ENCODE measurements at regions not wholly inside any gene's neighbourhood (a gene's known extent, or its start where the extent isn't known, plus 50 kb on each side); places are given as distances from the start of the nearest gene placed in this dataset.

DNA sequence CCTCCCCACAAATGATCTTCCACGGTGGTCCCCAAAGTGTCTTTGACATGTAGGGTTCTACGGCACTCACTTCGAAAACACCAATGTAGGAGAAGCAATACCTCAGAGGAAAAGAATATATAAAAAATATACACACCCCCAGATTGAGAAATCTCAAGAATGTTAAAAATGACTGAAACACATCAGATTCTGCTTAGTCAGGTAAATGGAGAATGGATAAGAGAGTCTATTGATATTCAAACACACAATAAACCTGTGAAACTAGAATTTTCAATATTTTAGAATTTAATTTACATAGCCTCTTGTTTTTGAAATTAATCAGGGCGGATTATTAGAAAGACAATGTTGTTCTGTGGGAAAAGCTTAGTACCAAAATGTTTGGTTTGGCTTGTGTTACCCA, 712.4 kb downstream of the GATA3 start:
- DNase-seq (ENCODE audit: low read depth in 2 of 2) = no peak

DNA sequence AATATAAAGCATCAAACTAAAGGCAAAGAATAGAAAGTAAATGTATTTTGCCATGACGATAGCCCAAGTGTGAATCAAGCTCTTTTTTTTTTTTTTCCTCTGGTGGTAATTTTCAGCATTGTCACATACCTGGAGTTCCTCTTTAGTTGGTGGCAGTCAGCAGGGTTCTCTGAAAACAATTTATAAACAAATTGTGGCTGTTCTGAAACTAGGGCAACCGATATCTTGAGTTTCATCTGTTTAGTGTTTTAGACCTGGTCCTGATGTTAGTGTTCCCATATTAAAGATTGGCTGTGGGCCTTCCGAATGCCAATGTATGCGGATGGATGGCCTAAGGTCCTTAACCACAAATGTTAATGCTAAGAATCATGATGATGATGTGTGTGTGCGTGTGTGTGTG, 713.1 kb downstream of the GATA3 start:
- DNase-seq (ENCODE audit: low read depth in 2 of 2) = no peak

DNA sequence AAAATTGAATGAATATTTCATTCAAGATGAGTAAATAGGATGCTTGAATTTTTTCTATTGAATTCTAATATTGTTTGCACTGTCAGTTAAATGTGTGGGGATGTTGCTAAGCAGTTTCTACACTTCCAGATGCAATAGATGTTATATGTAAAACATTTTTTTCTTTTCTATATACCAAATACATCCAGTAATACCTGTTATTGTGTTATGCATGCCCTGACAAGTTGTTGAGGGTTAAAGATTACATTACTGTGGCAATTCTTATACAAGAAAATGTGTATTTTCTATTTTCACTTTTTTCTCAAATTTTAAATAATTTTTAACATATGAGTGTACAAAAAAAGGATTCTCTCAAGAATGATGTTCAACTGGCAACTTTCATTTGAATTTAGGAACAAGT, 713.9 kb downstream of the GATA3 start:
- no peak for DNase-seq (ENCODE audit: low read depth in 2 of 2)

DNA sequence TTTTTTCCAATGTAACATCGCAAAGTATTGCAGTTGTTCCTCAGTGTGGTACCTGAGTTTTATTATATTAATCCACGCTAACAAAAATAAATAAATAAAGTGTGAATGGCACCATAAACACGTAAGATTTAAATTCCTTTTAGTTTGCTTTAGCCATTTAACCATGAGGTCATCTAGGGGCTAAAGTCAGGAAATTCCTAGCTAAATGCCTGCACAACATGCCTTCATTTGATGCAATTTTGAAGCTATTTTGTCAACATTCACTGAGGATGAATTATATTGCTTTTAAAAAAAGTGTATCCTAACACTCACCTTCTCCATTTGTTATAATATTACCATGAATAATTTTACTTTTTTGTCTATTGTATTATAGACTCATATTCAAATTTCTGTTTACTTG, 714.4 kb downstream of the GATA3 start:
- no peak for DNase-seq (ENCODE audit: low read depth in 2 of 2)

DNA sequence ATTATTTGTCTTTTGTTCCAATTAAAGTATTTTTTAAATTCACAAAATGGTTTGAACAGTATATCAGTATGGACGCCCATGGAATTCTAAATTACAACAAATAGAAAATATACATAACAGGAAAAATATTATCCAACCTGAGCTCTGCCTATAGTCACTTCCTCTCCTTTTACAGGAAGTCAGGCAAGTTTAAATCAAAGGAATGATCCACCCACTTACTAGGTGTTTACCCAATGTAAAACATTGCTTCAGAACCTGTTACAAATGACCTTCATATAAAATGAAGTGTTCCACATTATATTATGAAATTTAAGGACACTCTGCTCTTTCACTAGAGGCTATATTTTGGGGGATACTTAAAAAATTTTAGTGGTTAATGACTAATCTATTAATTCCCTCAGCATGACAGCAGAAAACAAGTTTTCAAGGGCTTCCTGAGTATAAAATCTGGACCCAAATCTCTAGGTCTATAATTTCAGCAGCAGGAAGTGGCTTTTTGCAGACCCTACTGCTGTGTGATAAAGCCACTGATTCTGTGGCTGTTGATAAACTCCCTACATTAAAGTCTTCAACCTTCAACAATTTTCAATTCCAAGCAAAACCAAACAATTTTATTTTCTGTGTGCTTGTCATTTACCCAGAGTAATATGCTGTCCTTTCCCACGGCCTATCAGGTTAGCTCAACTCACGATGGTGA, 722.6 kb downstream of the GATA3 start:
- DNase-seq (ENCODE audit: low read depth in 2 of 2) = no peak

DNA sequence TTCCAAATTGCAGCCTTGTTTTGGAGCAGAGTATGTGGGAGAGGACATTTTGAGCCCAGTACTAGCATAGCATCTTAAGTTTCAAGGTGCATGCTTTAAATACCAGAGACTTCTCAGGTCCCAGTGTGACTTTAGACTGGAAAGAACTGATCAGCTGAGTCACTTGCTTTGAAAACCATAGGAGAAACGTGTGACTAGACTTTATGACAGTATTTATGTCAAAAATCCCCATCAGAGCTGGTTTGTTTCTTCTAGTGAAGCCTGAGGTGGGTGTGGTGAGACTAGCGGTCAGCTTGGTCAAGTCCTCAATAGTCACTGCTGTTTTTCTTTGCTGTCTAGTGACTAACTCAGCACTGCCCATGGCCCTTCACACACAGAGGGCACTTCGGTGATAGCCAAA, 724.2 kb downstream of the GATA3 start:
- no peak for DNase-seq (ENCODE audit: low read depth in 2 of 2)

DNA sequence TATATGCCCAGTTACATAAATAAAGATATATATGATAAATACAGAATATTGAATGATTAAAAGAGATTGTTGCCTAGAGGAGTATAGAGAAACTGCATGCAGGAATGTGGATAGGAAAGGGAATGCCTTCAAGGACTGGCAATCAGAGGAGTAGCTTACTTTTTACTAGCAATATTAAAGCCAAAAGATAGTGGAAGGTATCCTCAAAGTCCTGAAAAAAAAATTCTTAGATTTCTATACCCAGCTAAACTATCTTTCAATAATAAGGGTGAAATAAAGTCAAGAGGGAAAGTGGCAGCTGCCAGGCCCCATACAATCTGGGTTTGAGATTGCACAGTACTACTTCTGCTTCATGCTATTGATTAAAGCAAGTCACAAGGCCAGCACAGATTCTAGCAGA, 733.2 kb downstream of the GATA3 start:
- no peak for DNase-seq (ENCODE audit: low read depth in 2 of 2)

DNA sequence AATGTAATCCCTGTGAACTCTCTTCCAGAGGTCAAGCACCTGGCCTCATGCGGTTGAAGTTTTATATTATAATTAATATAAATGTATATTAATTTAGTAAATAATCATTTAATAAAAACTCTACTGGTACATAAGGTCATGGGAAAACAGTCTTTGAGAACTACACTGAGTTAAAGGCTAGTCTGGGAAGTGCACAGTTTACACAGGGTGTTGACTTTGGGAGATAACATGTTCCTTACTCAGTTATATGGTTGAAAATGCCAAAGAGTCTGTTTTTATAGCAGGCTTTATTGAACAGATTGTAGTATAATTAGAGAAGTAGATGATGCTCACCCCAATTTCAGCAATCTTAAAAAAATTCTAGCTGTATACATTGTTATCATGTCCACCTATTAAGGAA, 735.9 kb downstream of the GATA3 start:
- no peak for DNase-seq (ENCODE audit: low read depth in 2 of 2)

DNA sequence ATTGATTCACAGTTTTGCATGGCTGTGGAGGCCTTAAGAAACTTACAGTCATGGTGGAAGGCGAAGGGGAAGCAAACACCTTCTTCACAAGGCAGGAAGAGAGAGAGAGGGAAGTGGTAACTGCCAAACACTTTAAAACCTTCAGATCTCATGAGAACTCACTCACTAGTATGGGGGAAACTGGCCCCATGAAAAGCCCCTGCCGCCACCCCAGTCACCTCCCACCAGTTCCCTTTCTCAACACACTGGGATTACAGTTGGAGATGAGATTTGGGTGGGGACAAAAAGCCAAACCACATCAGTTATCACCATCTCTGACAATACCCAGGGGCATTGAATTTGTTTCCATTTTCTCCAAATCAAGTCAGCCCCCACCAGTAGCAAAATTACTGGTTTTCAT, 740.4 kb downstream of the GATA3 start:
- no peak for DNase-seq (ENCODE audit: low read depth in 2 of 2)

DNA sequence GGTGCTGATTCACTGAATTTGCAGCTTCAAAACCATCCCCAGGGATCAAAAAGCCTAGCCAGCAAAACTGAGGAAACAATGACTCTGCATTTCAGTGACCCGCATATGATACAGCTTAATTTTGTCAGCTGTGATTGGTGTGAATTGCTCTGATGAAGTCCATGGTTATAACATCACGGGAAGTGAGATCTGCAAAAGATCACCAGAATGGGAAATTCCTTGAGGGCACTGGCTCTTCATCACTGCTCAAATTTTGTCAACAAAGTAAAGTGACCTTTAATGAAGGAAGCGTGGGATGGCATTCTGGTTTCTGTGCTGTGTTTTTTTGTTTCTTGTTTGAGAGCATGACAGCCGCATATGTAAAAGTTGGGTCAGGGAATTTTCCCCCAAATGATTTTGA, 745.9 kb downstream of the GATA3 start:
- DNase-seq (ENCODE audit: low read depth in 2 of 2) = no peak

DNA sequence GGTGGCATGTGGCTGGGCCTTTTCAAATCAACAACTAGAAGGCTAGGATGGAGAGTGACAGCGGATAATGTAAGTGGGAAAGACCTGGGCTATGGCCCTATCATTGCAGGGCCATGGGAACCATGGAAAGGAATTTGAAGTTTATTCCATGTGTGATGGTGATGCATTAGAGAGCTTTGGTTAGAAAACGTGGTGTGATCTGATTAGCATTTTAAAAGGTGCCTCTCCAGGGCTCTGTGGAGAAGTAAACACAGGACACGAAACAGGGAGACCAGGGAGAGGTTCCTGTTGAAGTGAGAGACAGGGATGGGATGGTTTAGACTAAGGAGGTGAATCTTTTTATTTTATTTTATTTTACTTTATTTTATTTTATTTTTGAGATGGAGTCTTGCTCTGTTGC, 749.5 kb downstream of the GATA3 start:
- DNase-seq (ENCODE audit: low read depth in 2 of 2) = no peak

DNA sequence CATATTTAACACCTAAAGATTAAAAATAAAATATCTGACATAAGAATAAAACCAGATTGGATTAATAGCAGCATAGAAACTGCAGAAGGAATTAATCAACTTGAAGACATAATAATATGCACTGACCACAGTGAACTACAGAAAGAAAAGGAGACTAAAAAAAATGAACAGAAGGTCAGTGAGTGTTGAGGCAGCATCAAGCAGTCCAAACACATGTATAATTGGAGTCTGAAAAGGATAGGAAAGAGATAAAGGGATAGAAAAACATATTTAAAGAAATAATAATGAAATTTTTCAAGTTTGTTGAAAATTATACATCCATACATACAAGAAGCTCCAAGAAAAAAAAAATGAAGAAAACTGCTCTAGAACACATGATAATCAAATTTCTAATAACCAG, 756.2 kb downstream of the GATA3 start:
- DNase-seq (ENCODE audit: low read depth in 2 of 2) = no peak

DNA sequence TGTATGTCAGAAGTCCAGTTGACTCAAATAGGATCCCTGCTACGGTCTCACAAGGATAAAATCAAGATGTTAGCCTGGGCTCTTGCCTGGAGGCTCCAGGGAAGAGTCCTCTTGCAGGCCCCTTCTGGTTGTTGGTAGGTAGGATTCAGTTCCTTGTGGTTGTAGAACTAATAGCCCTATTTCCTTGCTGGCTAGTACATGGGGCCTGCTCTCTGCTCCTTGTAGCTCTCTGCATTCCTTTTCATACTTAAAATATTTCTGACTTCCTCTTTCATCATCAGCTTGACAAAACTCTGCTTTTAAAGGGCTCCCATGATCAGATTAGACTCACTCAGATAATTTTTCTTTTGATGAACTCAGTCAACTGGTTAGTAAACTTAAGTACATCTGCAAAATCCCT, 756.7 kb downstream of the GATA3 start:
- no peak for DNase-seq (ENCODE audit: low read depth in 2 of 2)

DNA sequence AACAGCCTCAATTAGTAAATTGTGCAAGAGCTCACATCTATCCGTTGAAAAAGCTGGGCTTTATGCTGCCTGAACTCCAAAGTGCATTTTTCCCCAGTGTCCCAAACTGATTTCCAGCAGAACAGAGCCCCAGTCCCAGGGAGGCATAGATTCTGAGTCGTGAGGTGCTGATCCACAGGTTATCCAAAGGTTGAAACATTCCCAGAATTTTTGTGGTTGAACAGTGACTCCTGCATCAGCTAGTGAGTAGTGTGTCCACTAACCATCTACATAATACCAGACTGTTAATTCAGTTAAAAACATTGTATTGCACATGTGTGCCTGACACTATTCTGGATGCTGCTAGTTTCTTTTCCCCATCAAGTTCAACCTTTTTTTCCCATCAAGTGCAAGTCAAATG, 761.5 kb downstream of the GATA3 start:
- DNase-seq (ENCODE audit: low read depth in 2 of 2) = no peak

DNA sequence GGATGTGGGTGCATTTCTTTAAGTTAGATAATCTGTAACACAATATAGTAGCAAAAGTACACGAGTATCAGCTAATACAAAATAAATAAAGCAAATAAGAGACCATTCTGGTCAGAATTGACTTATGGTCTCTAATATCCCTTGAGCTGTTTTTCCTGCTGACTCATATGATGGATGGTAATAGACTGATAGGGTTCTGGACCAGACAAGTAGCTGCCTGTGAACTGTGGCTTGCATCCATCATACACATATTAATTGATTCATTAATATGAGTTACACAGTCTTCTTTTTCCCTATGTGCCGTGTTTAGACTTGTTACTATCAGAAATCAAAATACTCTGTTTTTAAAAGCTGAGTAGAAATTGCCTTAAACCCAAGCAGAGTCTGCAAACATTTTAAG, 762.8 kb downstream of the GATA3 start:
- no peak for DNase-seq (ENCODE audit: low read depth in 2 of 2)

DNA sequence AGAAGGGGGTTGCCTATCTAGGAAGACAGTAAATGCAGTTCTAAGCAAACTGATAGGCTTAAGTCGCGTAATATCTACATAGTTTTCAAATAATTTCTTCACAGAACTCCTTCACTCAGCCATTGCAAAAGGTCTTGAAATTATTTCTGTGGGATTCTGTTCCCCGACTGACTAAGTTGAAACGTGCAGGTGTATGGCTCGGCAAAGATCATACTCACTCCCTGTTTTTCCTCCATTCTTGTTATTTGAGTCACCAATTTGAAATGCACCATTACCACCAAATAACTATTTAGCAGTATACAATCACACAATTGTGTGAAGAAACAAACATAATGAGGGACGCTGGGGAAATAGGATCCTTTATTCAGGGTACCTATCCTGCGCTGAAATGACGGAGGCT, 771.1 kb downstream of the GATA3 start:
- DNase-seq (ENCODE audit: low read depth in 2 of 2) = no peak

DNA sequence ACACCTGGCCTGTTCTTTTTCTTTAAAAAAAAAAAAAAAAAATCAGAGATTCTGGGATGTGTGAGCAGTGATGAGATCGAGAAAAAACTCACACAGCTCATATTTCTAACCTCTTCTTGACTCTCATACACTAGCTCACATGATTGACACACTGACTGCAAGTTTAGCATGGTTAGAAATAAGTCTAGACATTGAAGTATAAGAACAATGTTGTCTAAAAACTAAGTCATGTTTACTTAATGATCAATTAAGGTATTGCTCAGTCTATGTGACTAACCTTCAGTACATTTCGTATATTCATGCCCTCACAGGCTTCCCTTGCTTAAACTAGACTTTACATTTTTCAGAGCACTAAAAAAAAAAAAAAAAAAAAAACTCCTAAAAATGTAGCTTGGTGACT, 775.1 kb downstream of the GATA3 start:
- DNase-seq (ENCODE audit: low read depth in 2 of 2) = no peak

DNA sequence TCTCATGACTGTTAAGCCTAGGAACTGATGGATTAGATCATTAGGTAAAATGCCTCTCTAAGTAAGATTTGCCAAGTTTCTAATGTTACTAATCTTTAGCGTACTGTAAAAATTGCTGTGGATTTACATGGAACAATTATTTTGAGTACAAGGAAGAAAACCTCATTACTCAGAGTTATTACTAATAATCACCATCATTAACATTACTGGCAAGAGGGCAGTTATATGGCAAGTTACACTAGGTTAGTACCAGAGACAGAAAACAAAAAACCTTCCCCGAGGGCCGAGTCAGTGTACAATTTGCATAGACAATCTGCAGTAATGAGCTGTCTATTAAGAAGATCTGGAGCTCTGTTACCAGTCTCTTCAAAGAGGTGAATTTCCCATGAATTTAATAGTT, 775.6 kb downstream of the GATA3 start:
- no peak for DNase-seq (ENCODE audit: low read depth in 2 of 2)

DNA sequence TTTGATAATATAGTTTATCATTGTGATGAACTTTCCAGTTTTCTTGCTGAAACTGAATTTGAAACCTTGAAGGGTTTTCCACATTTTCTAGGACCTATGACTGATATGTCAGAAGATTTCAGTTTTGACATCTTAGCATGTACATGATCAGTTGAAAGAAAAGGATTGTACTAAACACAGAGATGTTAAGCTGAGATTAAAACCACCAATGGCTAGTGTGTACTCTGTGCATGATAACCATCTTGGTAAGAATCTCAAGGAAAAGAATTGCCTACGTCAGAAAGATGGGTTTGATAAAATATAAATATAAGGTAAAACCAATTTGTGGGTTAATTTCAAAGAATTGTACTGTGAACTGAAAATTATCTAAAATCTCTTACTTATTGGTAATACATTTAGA, 776.4 kb downstream of the GATA3 start:
- DNase-seq (ENCODE audit: low read depth in 2 of 2) = no peak

DNA sequence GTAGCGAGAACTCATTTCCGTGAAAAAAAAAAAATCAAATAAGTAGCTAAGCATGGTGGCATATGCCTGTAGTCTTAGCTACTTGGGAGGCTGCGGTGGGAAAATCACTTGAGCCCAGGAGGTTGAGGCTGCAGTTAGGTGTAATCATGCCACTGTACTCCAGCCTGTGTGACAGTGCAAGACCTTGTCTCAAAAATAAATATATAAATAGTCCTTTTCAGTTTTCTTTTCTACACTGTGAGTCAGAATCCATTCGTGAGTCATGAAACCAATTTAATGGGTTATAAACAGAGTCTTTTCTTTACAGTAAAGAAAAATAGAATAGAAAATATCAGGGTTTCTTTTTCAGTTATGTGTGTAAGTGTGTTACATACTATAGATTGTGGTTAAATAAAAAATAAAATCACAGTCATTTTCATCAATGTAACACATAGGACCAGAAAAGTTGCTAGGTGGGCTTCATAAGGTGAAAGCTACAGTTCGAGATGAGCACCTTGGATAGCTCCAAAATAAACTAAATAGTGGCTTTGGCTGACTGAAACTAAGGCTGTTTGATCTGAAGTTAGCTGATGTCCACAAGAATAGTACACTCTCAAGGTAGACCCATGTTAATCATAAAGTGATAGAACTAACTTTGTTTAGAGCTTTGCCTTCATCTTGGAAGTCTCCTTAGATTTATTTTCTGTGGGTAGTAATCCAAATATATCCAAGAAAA, 781.1 kb downstream of the GATA3 start:
- no peak for DNase-seq (ENCODE audit: low read depth in 2 of 2)

DNA sequence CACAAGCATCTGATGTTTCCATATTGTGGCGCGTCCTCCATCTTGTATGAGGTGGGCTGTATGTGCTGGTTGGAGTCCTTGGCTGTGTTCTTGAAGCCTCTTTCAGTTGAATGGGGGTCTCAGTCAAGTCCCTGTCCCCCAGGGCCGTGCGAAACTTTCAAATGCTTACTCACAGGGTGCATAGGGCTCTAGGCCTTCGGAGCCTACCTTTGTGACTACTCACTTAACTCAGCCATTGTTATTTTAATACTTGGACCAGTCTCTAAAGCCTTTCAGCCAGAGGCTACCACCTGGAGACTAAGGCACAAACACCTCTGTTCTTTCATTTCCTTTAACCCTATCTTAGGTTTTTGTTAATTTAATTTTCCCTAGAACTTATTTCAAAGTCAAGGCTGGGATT, 785.9 kb downstream of the GATA3 start:
- DNase-seq (ENCODE audit: low read depth in 2 of 2) = no peak

DNA sequence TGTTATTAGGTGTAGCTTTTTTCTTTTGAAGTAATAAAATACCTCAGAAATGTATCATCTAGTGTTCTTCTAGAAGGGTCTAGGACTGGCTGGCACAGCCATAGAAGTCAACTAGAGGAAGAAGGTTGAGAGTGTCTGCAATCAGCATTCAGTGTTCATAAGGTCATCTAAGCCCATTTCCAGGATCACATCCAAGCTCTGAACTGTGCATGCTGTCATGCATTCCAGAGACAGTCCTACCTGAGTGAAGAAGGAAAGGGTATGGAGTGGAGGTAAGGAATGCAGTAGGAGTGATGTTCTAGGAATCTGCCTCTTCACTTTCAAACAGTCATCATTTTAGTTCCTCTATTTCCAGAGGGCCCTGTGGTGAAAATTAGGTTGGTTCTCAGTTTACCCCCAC, 789.7 kb downstream of the GATA3 start:
- no peak for DNase-seq (ENCODE audit: low read depth in 2 of 2)

DNA sequence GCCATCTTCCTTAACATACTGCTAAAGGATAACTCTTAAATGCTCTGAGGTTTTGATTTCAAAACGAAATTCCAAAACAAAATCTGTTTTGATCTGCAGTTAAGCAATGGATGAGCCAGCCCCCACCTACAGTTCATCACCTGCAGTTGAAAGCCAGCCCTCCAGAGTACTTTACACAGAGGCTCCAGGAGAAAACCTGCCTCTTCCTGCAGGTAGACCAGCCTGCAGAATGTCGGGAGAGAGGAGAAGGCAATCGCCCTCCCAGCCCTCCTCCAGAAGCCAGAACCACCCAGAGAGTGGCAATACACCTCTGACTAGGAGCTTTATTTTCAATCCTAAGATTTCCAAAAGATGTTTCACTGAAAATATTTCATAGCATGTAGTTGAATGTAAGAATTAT, 798.1 kb downstream of the GATA3 start:
- no peak for DNase-seq (ENCODE audit: low read depth in 2 of 2)

DNA sequence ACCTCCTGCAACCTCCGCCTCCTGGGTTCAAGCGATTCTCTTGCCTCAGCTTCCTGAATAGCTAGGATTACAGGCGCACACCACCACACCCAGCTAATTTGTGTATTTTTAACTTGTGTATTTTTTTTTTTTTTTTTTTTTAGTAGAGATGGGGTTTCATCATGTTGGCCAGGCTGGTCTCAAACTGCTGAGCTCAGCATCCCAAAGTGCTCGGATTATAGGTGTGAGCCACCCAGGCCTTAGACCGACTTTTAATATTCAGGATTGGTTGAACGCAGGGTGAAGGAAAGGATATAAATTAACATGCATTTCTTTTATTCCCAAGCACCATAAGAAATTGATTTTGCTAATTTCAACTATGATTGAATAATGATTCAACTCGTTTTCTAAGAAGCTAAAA, 798.6 kb downstream of the GATA3 start:
- no peak for DNase-seq (ENCODE audit: low read depth in 2 of 2)
